Fibroblast of lung (primary cell): ENCODE measurements at regions not wholly inside any gene's neighbourhood (a gene's known extent, or its start where the extent isn't known, plus 50 kb on each side); places are given as distances from the start of the nearest gene placed in this dataset.

ENCODE experiments used
- CTCF ChIP-seq, 2 donors: IDR thresholded peaks in 1 of 2; conservative IDR thresholded peaks in 1 of 2; 1 replicate in 1 of 2; 2 replicates in 1 of 2; pipeline ENCODE4 v1.5.1; 2011 to 2012; ENCODE audit warnings: low read length in 2 of 2, control low read depth in 1 of 2, inconsistent platforms in 1 of 2, low read depth in 1 of 2, mild to moderate bottlenecking in 1 of 2
- EZH2 ChIP-seq: IDR thresholded peaks from 2 replicates; pipeline ENCODE4 v1.5.1; 2012; ENCODE audit warnings: low read length, control low read depth, mild to moderate bottlenecking; ENCODE audit errors: missing control alignments

DNA sequence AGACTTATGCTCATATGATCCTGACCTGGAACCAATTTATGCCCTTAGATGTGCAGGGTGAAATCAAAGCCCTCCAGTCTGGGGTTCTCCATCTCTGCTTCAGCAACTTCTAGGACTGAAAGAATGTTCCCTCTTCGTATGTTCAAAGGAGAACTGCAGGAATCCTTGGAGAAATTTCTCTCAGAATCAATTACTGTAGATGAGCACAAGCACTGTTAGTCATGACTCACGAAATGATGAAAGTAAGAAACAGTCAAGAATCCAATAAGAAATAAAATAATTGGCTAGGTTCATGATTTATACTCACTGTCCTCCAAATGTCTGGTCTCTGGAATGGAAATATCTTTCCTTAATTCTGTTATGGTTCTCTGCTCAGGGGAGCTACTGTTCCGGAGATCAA, 348.2 kb downstream of the PDGFC start:
- TF ChIP-seq CTCF (conservative IDR thresholded peaks at IDR 0.05 in 1 of 2, IDR thresholded peaks at IDR 0.05 in 1 of 2; ENCODE audit: low read depth in 1 of 2, low read length in 2 of 2) (no peak), EZH2 (no peak)
